Smooth muscle cell (in vitro differentiated cells): ENCODE measurements at regions not wholly inside any gene's neighbourhood (a gene's known extent, or its start where the extent isn't known, plus 50 kb on each side); places are given as distances from the start of the nearest gene placed in this dataset.
"Not testable (repeated sequence)": the region's sequence is repeated elsewhere in the genome, so short reads cannot be mapped to it uniquely, and the experiment has no call there.

Source experiments
- DNase-seq: peaks from one replicate; lab custom pipeline; 2025; ENCODE audit not compliant: unreplicated experiment; lab: John Stamatoyannopoulos, UW
- H2AFZ ChIP-seq: fragments of 200-600 bp; sonication (generic); 2 replicates; pipeline ENCODE4 v1.6.0; 2016; ENCODE audit warnings: antibody characterized with exemption, low read depth, mild to moderate bottlenecking
- H3F3A ChIP-seq: fragments of 200-600 bp; sonication (generic); 2 replicates; pipeline ENCODE4 v1.6.0; 2017; ENCODE audit warnings: antibody characterized with exemption, low read depth
- H3K27ac ChIP-seq: fragments of 200-600 bp; sonication (generic); 2 replicates; pipeline ENCODE4 v1.5.1; 2016; ENCODE audit warnings: low read depth, mild to moderate bottlenecking
- H3K27me3 ChIP-seq: fragments of 200-600 bp; sonication (generic); 2 replicates; pipeline ENCODE4 v1.6.1; 2016; ENCODE audit warnings: low read depth, mild to moderate bottlenecking
- H3K36me3 ChIP-seq: fragments of 200-600 bp; sonication (generic); 2 replicates; pipeline ENCODE4 v1.5.1; 2016; ENCODE audit warnings: low read depth
- H3K4me1 ChIP-seq: fragments of 200-600 bp; sonication (generic); 2 replicates; pipeline ENCODE4 v1.5.1; 2016; ENCODE audit warnings: low read depth
- H3K4me2 ChIP-seq: fragments of 200-600 bp; sonication (generic); 2 replicates; pipeline ENCODE4 v1.6.0; 2016; ENCODE audit warnings: mild to moderate bottlenecking
- H3K4me3 ChIP-seq: fragments of 200-600 bp; sonication (generic); 2 replicates; pipeline ENCODE4 v1.5.1; 2016; ENCODE audit warnings: mild to moderate bottlenecking
- H3K79me2 ChIP-seq: fragments of 200-600 bp; sonication (generic); 2 replicates; pipeline ENCODE4 v1.6.0; 2016; ENCODE audit warnings: low read depth, mild to moderate bottlenecking
- H3K9ac ChIP-seq: fragments of 200-600 bp; sonication (generic); 2 replicates; pipeline ENCODE4 v1.6.0; 2016; ENCODE audit warnings: low read depth
- H3K9me3 ChIP-seq: fragments of 200-600 bp; sonication (generic); replicated peaks from 2 replicates; pipeline ENCODE4 v1.5.1; 2016; ENCODE audit warnings: low read depth
- H4K20me1 ChIP-seq: fragments of 200-600 bp; sonication (generic); 2 replicates; pipeline ENCODE4 v1.6.0; 2016; ENCODE audit warnings: low read depth
- WGBS: methylation state at CpG from one replicate; pipeline ENCODE4 v1.1.7; 2016; ENCODE audit warnings: low lambda C conversion rate; 5-methylcytosine and 5-hydroxymethylcytosine counted together
- TF ChIP-seq, protein P1 (sequence below): fragments of 200-600 bp; sonication (generic); IDR thresholded peaks from 2 replicates; pipeline ENCODE4 v1.5.1; 2017; ENCODE audit warnings: borderline replicate concordance, mild to moderate bottlenecking, antibody characterized with exemption; ENCODE audit not compliant: insufficient read depth, poor library complexity, severe bottlenecking

DNA sequence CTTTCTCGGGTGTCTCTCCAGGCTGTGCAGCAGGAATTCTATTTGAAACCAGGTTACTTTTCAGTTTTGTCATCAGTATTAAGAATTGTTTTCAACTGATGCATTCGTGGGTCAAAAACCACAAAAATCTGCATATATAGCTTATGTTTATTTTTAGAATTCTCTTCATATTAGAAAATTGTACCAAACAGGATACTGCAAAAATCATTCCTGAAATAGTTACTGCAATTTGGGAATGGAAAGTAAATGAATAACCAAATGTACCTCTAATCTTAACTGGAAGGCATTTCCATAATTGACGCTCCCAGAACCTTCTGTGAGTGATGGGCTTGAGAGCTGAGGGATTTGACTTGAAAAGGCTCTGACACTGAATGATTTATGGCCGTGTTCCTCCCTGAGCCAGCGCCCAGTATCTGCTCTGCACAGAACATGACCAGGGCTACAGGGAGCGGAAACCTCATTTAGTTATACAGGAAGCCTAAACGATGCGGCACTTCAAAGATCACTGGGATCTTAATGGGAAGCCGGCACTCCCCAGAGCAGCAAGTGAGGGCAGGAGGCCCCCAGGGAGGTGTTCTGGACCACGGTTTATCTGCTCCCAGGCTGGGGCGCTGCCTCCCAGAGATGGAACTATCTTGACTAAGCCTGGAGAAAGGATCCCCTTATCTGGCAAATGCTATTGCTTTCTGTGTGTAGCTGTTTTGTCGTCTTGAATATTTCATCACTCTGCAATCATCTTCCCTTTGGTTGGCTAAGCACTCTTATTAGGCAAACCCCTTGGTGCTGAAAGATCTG is 446.0 kb downstream of the QKI start:
- Histone ChIP-seq H3K9me3 (no peaks in the 10 kb centered on the region), H3K4me3 (peak overlapping the region; percentile 19), H3K4me1 (peaks cover 9% of the 10 kb centered on the region), H4K20me1 (no peaks in the 10 kb centered on the region), H3K27ac (no peak overlapping the region), H3K79me2 (no peaks in the 10 kb centered on the region), H3K9ac (no peak overlapping the region), H2AFZ (peak overlapping the region; percentile 56), H3K27me3 (peaks cover 41% of the 10 kb centered on the region), H3K4me2 (peak overlapping the region; percentile 84), H3K36me3 (no peaks in the 10 kb centered on the region), H3F3A (peaks cover 18% of the 10 kb centered on the region)
- DNase-seq, result no peak
- WGBS, result 10% methylated on average over 12 of the region's 12 CpGs
- TF ChIP-seq, protein P1, sequence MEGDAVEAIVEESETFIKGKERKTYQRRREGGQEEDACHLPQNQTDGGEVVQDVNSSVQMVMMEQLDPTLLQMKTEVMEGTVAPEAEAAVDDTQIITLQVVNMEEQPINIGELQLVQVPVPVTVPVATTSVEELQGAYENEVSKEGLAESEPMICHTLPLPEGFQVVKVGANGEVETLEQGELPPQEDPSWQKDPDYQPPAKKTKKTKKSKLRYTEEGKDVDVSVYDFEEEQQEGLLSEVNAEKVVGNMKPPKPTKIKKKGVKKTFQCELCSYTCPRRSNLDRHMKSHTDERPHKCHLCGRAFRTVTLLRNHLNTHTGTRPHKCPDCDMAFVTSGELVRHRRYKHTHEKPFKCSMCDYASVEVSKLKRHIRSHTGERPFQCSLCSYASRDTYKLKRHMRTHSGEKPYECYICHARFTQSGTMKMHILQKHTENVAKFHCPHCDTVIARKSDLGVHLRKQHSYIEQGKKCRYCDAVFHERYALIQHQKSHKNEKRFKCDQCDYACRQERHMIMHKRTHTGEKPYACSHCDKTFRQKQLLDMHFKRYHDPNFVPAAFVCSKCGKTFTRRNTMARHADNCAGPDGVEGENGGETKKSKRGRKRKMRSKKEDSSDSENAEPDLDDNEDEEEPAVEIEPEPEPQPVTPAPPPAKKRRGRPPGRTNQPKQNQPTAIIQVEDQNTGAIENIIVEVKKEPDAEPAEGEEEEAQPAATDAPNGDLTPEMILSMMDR, result no peak

- H3K9me3 ChIP-seq, H3K4me1 ChIP-seq, H3K79me2 ChIP-seq, H2AFZ ChIP-seq, DNase-seq, H3K36me3 ChIP-seq, H4K20me1 ChIP-seq, H3K4me2 ChIP-seq, H3K27ac ChIP-seq, H3K9ac ChIP-seq, H3K4me3 ChIP-seq: not testable (repeated sequence)
- Histone ChIP-seq H3F3A (peaks cover 18% of the 10 kb centered on the region), H3K27me3 (peaks cover 34% of the 10 kb centered on the region)
- WGBS, result 72% methylated on average over 5 of the region's 5 CpGs
These were observed 444.4 kb downstream of the QKI start for GRCh38 chr6:163858870-163859269.

GRCh38 chr6:163857421-163857820 is 442.9 kb downstream of the QKI start:
- Histone ChIP-seq H3K9ac (no peak overlapping the region), H3K4me2 (no peak overlapping the region), H3K4me1 (peaks cover 9% of the 10 kb centered on the region), H3K79me2 (no peaks in the 10 kb centered on the region), H3F3A (peaks cover 18% of the 10 kb centered on the region), H3K4me3 (no peak overlapping the region), H3K27me3 (peaks cover 32% of the 10 kb centered on the region), H3K27ac (no peak overlapping the region), H4K20me1 (no peaks in the 10 kb centered on the region), H2AFZ (no peak overlapping the region), H3K36me3 (no peaks in the 10 kb centered on the region), H3K9me3 (no peaks in the 10 kb centered on the region)
- TF ChIP-seq, protein P1, result no peak
- no peak for DNase-seq
- WGBS, result 93% methylated on average over 2 of the region's 2 CpGs

DNA sequence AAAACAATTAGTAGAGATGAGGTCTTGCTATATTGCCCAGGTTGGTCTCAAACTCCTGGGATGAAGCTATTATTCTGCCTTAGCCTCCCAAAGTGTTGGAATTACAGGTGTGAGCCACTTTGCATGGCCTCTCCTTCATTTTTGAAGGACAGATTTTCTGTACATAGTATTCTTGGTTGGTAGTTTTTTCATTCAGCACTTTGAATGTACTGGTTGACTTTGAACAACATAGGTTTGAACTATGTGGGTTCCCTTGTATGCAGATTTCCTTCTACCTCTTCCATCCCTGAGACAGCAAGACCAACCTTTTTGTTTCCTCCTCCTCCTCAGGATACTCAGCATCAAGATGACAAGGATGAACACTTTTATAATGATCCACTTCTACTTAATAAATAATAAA is 436.4 kb downstream of the QKI start:
- peaks cover 6% of the 10 kb centered on the region for H3K9me3 ChIP-seq
- H3F3A ChIP-seq, result no peaks in the 10 kb centered on the region
- H3K4me2 ChIP-seq, result no peak overlapping the region
- TF ChIP-seq, protein P1, result no peak
- no peak overlapping the region for H2AFZ ChIP-seq
- no peaks in the 10 kb centered on the region for H3K36me3 ChIP-seq
- H3K27me3 ChIP-seq, result peaks cover 4% of the 10 kb centered on the region
- no peak overlapping the region for H3K4me3 ChIP-seq
- no peaks in the 10 kb centered on the region for H3K79me2 ChIP-seq
- DNase-seq, result no peak
- no peaks in the 10 kb centered on the region for H3K4me1 ChIP-seq
- no peaks in the 10 kb centered on the region for H4K20me1 ChIP-seq
- H3K9ac ChIP-seq, result no peak overlapping the region
- no peak overlapping the region for H3K27ac ChIP-seq
